HL-60/S4 (cell line): ENCODE measurements at regions not wholly inside any gene's neighbourhood (a gene's known extent, or its start where the extent isn't known, plus 50 kb on each side); places are given as distances from the start of the nearest gene placed in this dataset.

Source experiments
- in situ Hi-C: fragments of 300-500 bp; cut with MboI; formaldehyde crosslinking; loops from 2 replicates; pipeline ENCODE4 v1.14.3; 2022; ENCODE audit warnings: low sequenced_read_pairs

GRCh38 chr6:104251651-104252050, 608.1 kb downstream of the HACE1 start:
- in situ Hi-C loops = no loop called here

GRCh38 chr6:104240865-104241264, 618.9 kb downstream of the HACE1 start:
- in situ Hi-C loops = no loop called here

GRCh38 chr6:104239971-104240370, 619.7 kb downstream of the HACE1 start:
- in situ Hi-C loops = no loop called here

- in situ Hi-C loops = no loop called here
Observed at GRCh38 chr6:104229057-104229456, 630.7 kb downstream of the HACE1 start.

- in situ Hi-C loops = no loop called here
Observed at GRCh38 chr6:104227508-104227907, 632.2 kb downstream of the HACE1 start.

GRCh38 chr6:104226790-104227446, 632.8 kb downstream of the HACE1 start:
- in situ Hi-C loops = no loop called here

- in situ Hi-C loops = no loop called here
Observed at GRCh38 chr6:104218116-104218515, 641.6 kb downstream of the HACE1 start.

GRCh38 chr6:104214901-104215300, 644.8 kb downstream of the HACE1 start:
- in situ Hi-C loops = no loop called here

GRCh38 chr6:104212977-104213668, 646.6 kb downstream of the HACE1 start:
- in situ Hi-C loops = no loop called here

- in situ Hi-C loops = no loop called here
Observed at GRCh38 chr6:104207635-104208034, 652.1 kb downstream of the HACE1 start.

- in situ Hi-C loops = no loop called here
Observed at GRCh38 chr6:104201557-104201956, 658.2 kb downstream of the HACE1 start.

GRCh38 chr6:104187616-104188015, 672.1 kb downstream of the HACE1 start:
- in situ Hi-C loops = no loop called here

GRCh38 chr6:104186831-104187230, 672.9 kb downstream of the HACE1 start:
- in situ Hi-C loops = no loop called here

- in situ Hi-C loops = no loop called here
Observed at GRCh38 chr6:104183816-104184435, 675.8 kb downstream of the HACE1 start.

GRCh38 chr6:104182811-104183210, 676.9 kb downstream of the HACE1 start:
- in situ Hi-C loops = no loop called here

GRCh38 chr6:104173668-104174067, 686.1 kb downstream of the HACE1 start:
- in situ Hi-C loops = no loop called here

- in situ Hi-C loops = no loop called here
Observed at GRCh38 chr6:104170401-104170800, 689.3 kb downstream of the HACE1 start.

- in situ Hi-C loops = no loop called here
Observed at GRCh38 chr6:104166055-104166668, 693.6 kb downstream of the HACE1 start.

- in situ Hi-C loops = no loop called here
Observed at GRCh38 chr6:104162036-104162669, 697.6 kb downstream of the HACE1 start.

- in situ Hi-C loops = no loop called here
Observed at GRCh38 chr6:104159045-104159618, 700.6 kb downstream of the HACE1 start.

GRCh38 chr6:104143757-104144156, 716.0 kb downstream of the HACE1 start:
- in situ Hi-C loops = no loop called here
